HCT116 (cell line): ENCODE measurements at regions not wholly inside any gene's neighbourhood (a gene's known extent, or its start where the extent isn't known, plus 50 kb on each side); places are given as distances from the start of the nearest gene placed in this dataset.

Experiments
- ATAC-seq: fragments of 200-7000 bp; cut with Tn5 transposase; 2 replicates; pipeline ENCODE4 v1.9.1; 2020; ENCODE audit warnings: mild to moderate bottlenecking, moderate library complexity
- BruUV-seq: library from RNA; stranded (reverse); fragments of 400-500 nt; replicated peaks from 2 replicates; lab custom pipeline; 2021; lab: Mats Ljungman, UMichigan
- CTCF ChIA-PET: fragments of 300-600 bp; sonication (Branson Sonifier 250); formaldehyde crosslinking; loops from one replicate; lab custom pipeline; 2021; ENCODE audit warnings: antibody characterized with exemption; lab: Charles Lee
- POLR2A ChIA-PET: fragments of 300-600, 350-600 bp; sonication (Branson Sonifier 250); formaldehyde crosslinking; loops from one replicate; lab custom pipeline; 2021; ENCODE audit warnings: antibody characterized with exemption; lab: Charles Lee
- RAD21 ChIA-PET, 2 experiments: fragments of 300-600 bp; sonication (Branson Sonifier 250); formaldehyde crosslinking; loops; one replicate each; lab custom pipeline; 2023; ENCODE audit warnings: low total read pairs in 2 of 2; ENCODE audit not compliant: uncharacterized antibody in 2 of 2, unreplicated experiment in 2 of 2, low non-redundant PET in 1 of 2; lab: Charles Lee
- DNase-seq: peaks from one replicate; pipeline ENCODE4 v3.0.0-alpha.2; 2010; ENCODE audit warnings: low read depth, low spot score
- H2AFZ ChIP-seq: fragments of 200-600 bp; shearing (Covaris generic), sonication (generic); 2 replicates; pipeline ENCODE4 v1.6.1; 2017; ENCODE audit warnings: low read depth, mixed run types, mixed read lengths, antibody characterized with exemption, low read length; ENCODE audit not compliant: poor library complexity, severe bottlenecking
- H3K27ac ChIP-seq: 2 replicates; pipeline ENCODE4 v1.5.1; 2012; ENCODE audit warnings: low read depth, low read length
- H3K27me3 ChIP-seq: fragments of 200-600 bp; sonication (generic); 2 replicates; pipeline ENCODE4 v1.6.1; 2016; ENCODE audit warnings: mixed run types, low read length, mixed read lengths; ENCODE audit not compliant: insufficient read depth
- H3K36me3 ChIP-seq, 2 experiments: fragments of 200-500 bp in 1 of 2; fragments of 200-600 bp in 1 of 2; sonication (Bioruptor generic) in 1 of 2; sonication (generic) in 1 of 2; 2 replicates each; pipeline versions ENCODE4 v1.5.1 to v1.6.1; 2014 to 2016; ENCODE audit warnings: low read length in 2 of 2, inconsistent platforms in 1 of 2, mixed read lengths in 1 of 2, mixed run types in 1 of 2; ENCODE audit not compliant: insufficient read depth in 2 of 2, control insufficient read depth in 1 of 2
- H3K4me1 ChIP-seq, 2 experiments: fragments of 200-600 bp in 1 of 2; sonication (generic) in 1 of 2; 2 replicates each; pipeline versions ENCODE4 v1.5.1 to v1.6.1; 2012 to 2017; ENCODE audit warnings: low read length in 2 of 2, inconsistent platforms in 1 of 2, mild to moderate bottlenecking in 1 of 2, mixed read lengths in 1 of 2, mixed run types in 1 of 2, moderate library complexity in 1 of 2; ENCODE audit not compliant: insufficient read depth in 2 of 2, control insufficient read depth in 1 of 2
- H3K4me2 ChIP-seq: fragments of 200-600 bp; sonication (generic); 2 replicates; pipeline ENCODE4 v1.6.1; 2017; ENCODE audit warnings: mixed run types, low read length, mixed read lengths
- H3K4me3 ChIP-seq, 2 experiments: fragments of 200-600 bp in 1 of 2; sonication (generic) in 1 of 2; replicated peaks in 1 of 2; 2 replicates each; pipeline ENCODE4 v1.5.1; 2011 to 2016; ENCODE audit warnings: low read length in 2 of 2, control low read depth in 1 of 2, low read depth in 1 of 2, mild to moderate bottlenecking in 1 of 2, mixed read lengths in 1 of 2, mixed run types in 1 of 2
- H3K79me2 ChIP-seq: fragments of 200-600 bp; sonication (generic); 2 replicates; pipeline ENCODE4 v1.6.1; 2017; ENCODE audit warnings: mild to moderate bottlenecking, mixed run types, low read length, moderate library complexity, mixed read lengths; ENCODE audit not compliant: insufficient read depth
- H3K9ac ChIP-seq: fragments of 200-600 bp; sonication (generic); 2 replicates; pipeline ENCODE4 v1.6.1; 2016; ENCODE audit warnings: low read length, mixed read lengths
- H3K9me2 ChIP-seq: fragments of 200-600 bp; sonication (generic), shearing (Covaris generic); 2 replicates; pipeline ENCODE4 v1.6.1; 2017; ENCODE audit warnings: mixed run types, mild to moderate bottlenecking, moderate library complexity; ENCODE audit not compliant: insufficient read depth
- H3K9me3 ChIP-seq, 2 experiments: fragments of 200-500 bp in 1 of 2; fragments of 200-600 bp in 1 of 2; sonication (Bioruptor generic) in 1 of 2; sonication (generic) in 1 of 2; 2 replicates each; pipeline ENCODE4 v1.6.1; 2014 to 2017; ENCODE audit warnings: low read length in 2 of 2, mixed read lengths in 2 of 2, inconsistent platforms in 1 of 2, low read depth in 1 of 2, mild to moderate bottlenecking in 1 of 2, mixed run types in 1 of 2, moderate library complexity in 1 of 2; ENCODE audit not compliant: control insufficient read depth in 1 of 2, insufficient read depth in 1 of 2
- H4K20me1 ChIP-seq: fragments of 200-600 bp; sonication (generic), shearing (Covaris generic); 2 replicates; pipeline ENCODE4 v1.6.1; 2017; ENCODE audit warnings: mixed run types, mild to moderate bottlenecking, moderate library complexity; ENCODE audit not compliant: insufficient read depth
- EGR1 ChIP-seq: IDR thresholded peaks from 2 replicates; pipeline ENCODE4 v1.6.1; 2012; ENCODE audit warnings: low read depth
- ELF1 ChIP-seq: IDR thresholded peaks from 2 replicates; pipeline ENCODE4 v1.6.1; 2012; ENCODE audit warnings: low read depth, borderline replicate concordance
- EZH2 ChIP-seq: fragments of 200-600 bp; sonication (generic); IDR thresholded peaks from 2 replicates; pipeline ENCODE4 v1.6.1; 2017; ENCODE audit warnings: antibody characterized with exemption, mixed run types
- EZH2phosphoT487 ChIP-seq: fragments of 200-600 bp; IDR thresholded peaks from 2 replicates; pipeline ENCODE4 v1.6.1; 2018; ENCODE audit warnings: antibody characterized with exemption, borderline replicate concordance
- JUND ChIP-seq: IDR thresholded peaks from 2 replicates; pipeline ENCODE4 v1.6.1; 2012
- MAX ChIP-seq: IDR thresholded peaks from 2 replicates; pipeline ENCODE4 v1.6.1; 2012
- POLR2AphosphoS5 ChIP-seq: IDR thresholded peaks from 2 replicates; pipeline ENCODE4 v1.6.1; 2011; ENCODE audit warnings: mild to moderate bottlenecking, low read depth, low read length, moderate library complexity
- RAD21 ChIP-seq: IDR thresholded peaks from 2 replicates; pipeline ENCODE4 v1.6.1; 2012; ENCODE audit warnings: low read depth, mild to moderate bottlenecking
- REST ChIP-seq: IDR thresholded peaks from 2 replicates; pipeline ENCODE4 v1.6.1; 2012; ENCODE audit warnings: low read depth
- SIN3A ChIP-seq: IDR thresholded peaks from 2 replicates; pipeline ENCODE4 v1.6.1; 2012; ENCODE audit warnings: low read depth
- TCF7L2 ChIP-seq: IDR thresholded peaks from 2 replicates; pipeline ENCODE4 v1.7.0; 2011; ENCODE audit warnings: borderline replicate concordance, inconsistent platforms; ENCODE audit not compliant: insufficient read depth, insufficient read length; ENCODE audit errors: extremely low read depth
- YY1 ChIP-seq: IDR thresholded peaks from 2 replicates; pipeline ENCODE4 v1.6.1; 2011; ENCODE audit warnings: low read length, low read depth, moderate library complexity, mild to moderate bottlenecking; ENCODE audit not compliant: insufficient replicate concordance; ENCODE audit errors: extremely low read depth
- ZNF274 ChIP-seq: fragments of 200-500 bp; sonication (Bioruptor generic); IDR thresholded peaks from 2 replicates; pipeline ENCODE4 v1.6.1; 2014; ENCODE audit warnings: mild to moderate bottlenecking, low read depth, low read length, inconsistent platforms
- intact Hi-C: fragments of 100-400 bp; cut with micrococcal nuclease; formaldehyde crosslinking; loops from 2 replicates; pipeline ENCODE4 v1.10.0; 2022
- TF ChIP-seq, protein P1 (sequence below): IDR thresholded peaks from 2 replicates; pipeline ENCODE4 v1.6.1; 2011; ENCODE audit warnings: mild to moderate bottlenecking, low read length, moderate library complexity; ENCODE audit not compliant: insufficient replicate concordance; ENCODE audit errors: extremely low read depth
- TF ChIP-seq, protein P2 (sequence below): IDR thresholded peaks from 2 replicates; pipeline ENCODE4 v1.6.1; 2012

DNA sequence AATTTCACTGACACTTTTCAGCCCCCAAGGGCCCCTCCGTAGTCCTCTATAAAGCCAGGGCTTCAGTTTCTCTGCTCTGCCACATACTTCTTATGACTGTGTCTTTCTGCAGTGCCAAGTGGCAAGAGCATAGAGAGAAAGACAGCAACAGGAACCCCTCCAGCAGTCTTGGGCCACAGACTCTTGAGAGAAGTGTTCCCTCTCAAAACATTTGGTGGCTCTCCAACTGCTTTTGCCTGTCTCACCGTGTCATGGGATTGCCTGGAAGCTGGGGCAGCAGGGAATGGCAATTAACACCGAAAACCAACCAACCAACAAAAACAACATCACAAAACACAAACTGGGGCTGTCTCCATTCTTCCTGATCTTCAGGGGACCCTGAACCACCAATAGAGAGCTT, 73.8 kb upstream of the ELN start:
- no peak overlapping the region for H3K4me2 ChIP-seq
- intact Hi-C loops = no loop called here
- H3K4me1 ChIP-seq = no peaks in the 10 kb centered on the region
- ChIA-PET RAD21 (no interaction called here), POLR2A (no interaction called here), CTCF (no interaction called here)
- no peak for ATAC-seq
- DNase-seq = no peak
- H2AFZ ChIP-seq = no peak overlapping the region
- no peaks in the 10 kb centered on the region for H4K20me1 ChIP-seq
- BruUV-seq = no TSS peak
- H3K27me3 ChIP-seq = no peaks in the 10 kb centered on the region
- H3K9me3 ChIP-seq = no peaks in the 10 kb centered on the region
- H3K9me2 ChIP-seq = no peaks in the 10 kb centered on the region
- H3K27ac ChIP-seq = no peak overlapping the region
- no peaks in the 10 kb centered on the region for H3K36me3 ChIP-seq
- no peaks in the 10 kb centered on the region for H3K79me2 ChIP-seq
- H3K4me3 ChIP-seq = no peak overlapping the region
- H3K9ac ChIP-seq = no peak overlapping the region
- TF ChIP-seq POLR2AphosphoS5 (no peak), EZH2 (no peak), MAX (no peak), YY1 (no peak), RAD21 (no peak), EZH2phosphoT487 (no peak), REST (no peak), TCF7L2 (no peak), ZNF274 (no peak), SIN3A (no peak), JUND (no peak), EGR1 (no peak), ELF1 (no peak)
- TF ChIP-seq, protein P1, sequence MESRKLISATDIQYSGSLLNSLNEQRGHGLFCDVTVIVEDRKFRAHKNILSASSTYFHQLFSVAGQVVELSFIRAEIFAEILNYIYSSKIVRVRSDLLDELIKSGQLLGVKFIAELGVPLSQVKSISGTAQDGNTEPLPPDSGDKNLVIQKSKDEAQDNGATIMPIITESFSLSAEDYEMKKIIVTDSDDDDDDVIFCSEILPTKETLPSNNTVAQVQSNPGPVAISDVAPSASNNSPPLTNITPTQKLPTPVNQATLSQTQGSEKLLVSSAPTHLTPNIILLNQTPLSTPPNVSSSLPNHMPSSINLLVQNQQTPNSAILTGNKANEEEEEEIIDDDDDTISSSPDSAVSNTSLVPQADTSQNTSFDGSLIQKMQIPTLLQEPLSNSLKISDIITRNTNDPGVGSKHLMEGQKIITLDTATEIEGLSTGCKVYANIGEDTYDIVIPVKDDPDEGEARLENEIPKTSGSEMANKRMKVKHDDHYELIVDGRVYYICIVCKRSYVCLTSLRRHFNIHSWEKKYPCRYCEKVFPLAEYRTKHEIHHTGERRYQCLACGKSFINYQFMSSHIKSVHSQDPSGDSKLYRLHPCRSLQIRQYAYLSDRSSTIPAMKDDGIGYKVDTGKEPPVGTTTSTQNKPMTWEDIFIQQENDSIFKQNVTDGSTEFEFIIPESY = no peak
- TF ChIP-seq, protein P2, sequence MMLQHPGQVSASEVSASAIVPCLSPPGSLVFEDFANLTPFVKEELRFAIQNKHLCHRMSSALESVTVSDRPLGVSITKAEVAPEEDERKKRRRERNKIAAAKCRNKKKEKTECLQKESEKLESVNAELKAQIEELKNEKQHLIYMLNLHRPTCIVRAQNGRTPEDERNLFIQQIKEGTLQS = no peak
